IMR-90 (cell line): ENCODE measurements at regions not wholly inside any gene's neighbourhood (a gene's known extent, or its start where the extent isn't known, plus 50 kb on each side); places are given as distances from the start of the nearest gene placed in this dataset.

Experiments
- ATAC-seq: fragments of 200-7000 bp; cut with Tn5 transposase; 2 replicates; pipeline ENCODE4 v1.9.1; 2020; ENCODE audit warnings: low read depth, mild to moderate bottlenecking, moderate library complexity
- BruUV-seq: library from RNA; stranded (reverse); fragments of 400-500 nt; replicated peaks from 2 replicates; lab custom pipeline; 2021; lab: Mats Ljungman, UMichigan
- CTCF ChIA-PET: fragments of 300-600 bp; formaldehyde crosslinking; extraction: SDS; loops from one replicate; lab custom pipeline; 2021; ENCODE audit warnings: antibody characterized with exemption; lab: Yijun Ruan, JAX
- POLR2A ChIA-PET: fragments of 300-600 bp; sonication (Branson Sonifier 250); formaldehyde crosslinking; loops from one replicate; lab custom pipeline; 2022; ENCODE audit warnings: antibody characterized with exemption; ENCODE audit not compliant: unreplicated experiment; lab: Charles Lee
- DNase-seq: peaks from one replicate; pipeline ENCODE4 v3.0.0; 2013
- H2AFZ ChIP-seq: replicated peaks from 2 replicates; pipeline ENCODE3; 2013; ENCODE audit warnings: low read length, mild to moderate bottlenecking; ENCODE audit not compliant: poor library complexity
- H2AK5ac ChIP-seq: 2 replicates; pipeline ENCODE4 v1.6.1; 2013; ENCODE audit warnings: low read depth, low read length, inconsistent platforms
- H2AK9ac ChIP-seq: replicated peaks from 2 replicates; pipeline ENCODE3; 2013; ENCODE audit warnings: mild to moderate bottlenecking, low read depth, low read length, moderate library complexity; ENCODE audit not compliant: poor library complexity
- H2BK120ac ChIP-seq: 2 replicates; pipeline ENCODE4 v1.6.1; 2013; ENCODE audit warnings: low read depth, low read length, inconsistent platforms
- H2BK15ac ChIP-seq: 3 replicates; pipeline ENCODE4 v1.6.1; 2013; ENCODE audit warnings: low read depth, low read length, inconsistent platforms
- H2BK20ac ChIP-seq: 2 replicates; pipeline ENCODE4 v1.6.1; 2013; ENCODE audit warnings: low read depth, mild to moderate bottlenecking, inconsistent platforms, low read length, moderate library complexity
- H2BK5ac ChIP-seq: 2 replicates; pipeline ENCODE4 v1.6.1; 2013; ENCODE audit warnings: mild to moderate bottlenecking, low read depth, low read length, inconsistent platforms; ENCODE audit not compliant: poor library complexity, severe bottlenecking
- H3K14ac ChIP-seq: replicated peaks from 2 replicates; pipeline ENCODE4 v1.6.1; 2013; ENCODE audit warnings: low read depth, low read length, inconsistent platforms
- H3K18ac ChIP-seq: 2 replicates; pipeline ENCODE4 v1.6.1; 2013; ENCODE audit warnings: low read depth, low read length, control low read depth
- H3K23ac ChIP-seq: 2 replicates; pipeline ENCODE4 v1.6.1; 2013; ENCODE audit warnings: low read depth, low read length, inconsistent platforms
- H3K27ac ChIP-seq: 2 replicates; pipeline ENCODE4 v1.5.1; 2013; ENCODE audit warnings: mild to moderate bottlenecking, control low read depth, low read length; ENCODE audit not compliant: insufficient read depth
- H3K27me3 ChIP-seq: 2 replicates; pipeline ENCODE4 v1.6.1; 2013; ENCODE audit warnings: low read length; ENCODE audit not compliant: control insufficient read depth, insufficient read depth
- H3K36me3 ChIP-seq: 2 replicates; pipeline ENCODE4 v1.6.1; 2013; ENCODE audit warnings: low read length, mixed read lengths; ENCODE audit not compliant: control insufficient read depth, insufficient read depth
- H3K4ac ChIP-seq: 2 replicates; pipeline ENCODE4 v1.6.1; 2013; ENCODE audit warnings: low read depth, low read length, inconsistent platforms
- H3K4me1 ChIP-seq: 2 replicates; pipeline ENCODE4 v1.6.1; 2013; ENCODE audit warnings: low read length, mixed read lengths; ENCODE audit not compliant: control insufficient read depth, insufficient read depth
- H3K4me2 ChIP-seq: 2 replicates; pipeline ENCODE4 v1.6.1; 2013; ENCODE audit warnings: low read depth, mild to moderate bottlenecking, control low read depth, low read length, moderate library complexity
- H3K4me3 ChIP-seq: 2 replicates; pipeline ENCODE4 v1.5.1; 2013; ENCODE audit warnings: low read depth, mild to moderate bottlenecking, control low read depth, low read length, moderate library complexity; ENCODE audit not compliant: insufficient read depth
- H3K56ac ChIP-seq: 2 replicates; pipeline ENCODE4 v1.6.1; 2013; ENCODE audit warnings: low read length, inconsistent platforms; ENCODE audit not compliant: insufficient read depth; ENCODE audit errors: extremely low read depth
- H3K79me1 ChIP-seq, 2 experiments: 2 replicates each; pipeline ENCODE4 v1.6.1; 2013; ENCODE audit warnings: low read length in 2 of 2, inconsistent platforms in 1 of 2, low read depth in 1 of 2
- H3K9ac ChIP-seq: 2 replicates; pipeline ENCODE4 v1.6.1; 2013; ENCODE audit warnings: low read depth, low read length, control low read depth
- H3K9me1 ChIP-seq: 2 replicates; pipeline ENCODE4 v1.6.1; 2013; ENCODE audit warnings: low read length, inconsistent platforms; ENCODE audit not compliant: insufficient read depth
- H3K9me3 ChIP-seq: 2 replicates; pipeline ENCODE4 v1.6.1; 2013; ENCODE audit warnings: low read length; ENCODE audit not compliant: control insufficient read depth, insufficient read depth
- H4K20me1 ChIP-seq: 2 replicates; pipeline ENCODE4 v1.6.1; 2013; ENCODE audit warnings: low read length, inconsistent platforms; ENCODE audit not compliant: insufficient read depth
- H4K5ac ChIP-seq: 2 replicates; pipeline ENCODE4 v1.6.1; 2013; ENCODE audit warnings: mild to moderate bottlenecking, low read depth, low read length, control low read depth
- H4K8ac ChIP-seq, 2 experiments: 2 replicates each; pipeline ENCODE4 v1.6.1; 2013; ENCODE audit warnings: low read depth in 2 of 2, low read length in 2 of 2, control low read depth in 1 of 2, inconsistent platforms in 1 of 2
- H4K91ac ChIP-seq: 2 replicates; pipeline ENCODE4 v1.6.1; 2013; ENCODE audit warnings: low read depth, low read length, inconsistent platforms; ENCODE audit not compliant: insufficient read depth
- CEBPB ChIP-seq: IDR thresholded peaks from 2 replicates; pipeline ENCODE4 v1.6.1; 2012; ENCODE audit warnings: low read depth, low read length, improper control_type of control experiment
- CHD1 ChIP-seq: IDR thresholded peaks from 2 replicates; pipeline ENCODE4 v1.6.1; 2012; ENCODE audit warnings: low read depth, low read length, improper control_type of control experiment
- MAFK ChIP-seq: IDR thresholded peaks from 2 replicates; pipeline ENCODE4 v1.6.1; 2012; ENCODE audit warnings: low read depth, low read length, improper control_type of control experiment
- MAZ ChIP-seq: IDR thresholded peaks from 2 replicates; pipeline ENCODE4 v1.6.1; 2012; ENCODE audit warnings: low read depth, mild to moderate bottlenecking, low read length, improper control_type of control experiment, moderate library complexity, borderline replicate concordance
- MXI1 ChIP-seq: IDR thresholded peaks from 2 replicates; pipeline ENCODE4 v1.6.1; 2012; ENCODE audit warnings: low read depth, mild to moderate bottlenecking, low read length, moderate library complexity, borderline replicate concordance
- RAD21 ChIP-seq: IDR thresholded peaks from 2 replicates; pipeline ENCODE4 v1.6.1; 2012; ENCODE audit warnings: low read length, improper control_type of control experiment
- RCOR1 ChIP-seq: IDR thresholded peaks from 2 replicates; pipeline ENCODE4 v1.6.1; 2012; ENCODE audit warnings: mild to moderate bottlenecking, low read length, improper control_type of control experiment; ENCODE audit not compliant: insufficient replicate concordance
- SMC3 ChIP-seq: fragments of 150-350 bp; IDR thresholded peaks from 2 replicates; pipeline ENCODE4 v1.6.1; 2016; ENCODE audit warnings: low read depth, mild to moderate bottlenecking, antibody characterized with exemption, low read length, moderate library complexity
- WGBS, 2 experiments: methylation state at CpG; one replicate each; pipeline versions ENCODE4 v1.1.5 to v1.1.7; 2013; ENCODE audit warnings: missing lambda C conversion rate in 2 of 2; ENCODE audit not compliant: insufficient read length in 1 of 2; ENCODE audit errors: extremely low coverage in 2 of 2; 5-methylcytosine and 5-hydroxymethylcytosine counted together
- dilution Hi-C: fragments of 300-500 bp; cut with HindIII; formaldehyde crosslinking; loops from one replicate; pipeline ENCODE4 v1.14.3; 2018; ENCODE audit warnings: low sequenced_read_pairs; ENCODE audit not compliant: unreplicated experiment
- in situ Hi-C: fragments of 300-500 bp; cut with MboI; formaldehyde crosslinking; loops from 3 replicates; pipeline ENCODE4 v1.14.3; 2019; ENCODE audit warnings: low sequenced_read_pairs, inconsistent platforms, mixed read lengths
- intact Hi-C: fragments of 100-400 bp; cut with micrococcal nuclease; formaldehyde crosslinking; loops from 2 replicates; pipeline ENCODE4 v1.10.0; 2022
- TF ChIP-seq, protein P1 (sequence below): conservative IDR thresholded peaks from 2 replicates; pipeline ENCODE4 v1.5.1; 2012; ENCODE audit warnings: mild to moderate bottlenecking, low read depth, low read length, improper control_type of control experiment
- TF ChIP-seq, protein P2 (sequence below): fragments of 150-350 bp; IDR thresholded peaks from 2 replicates; pipeline ENCODE4 v1.6.1; 2016; ENCODE audit warnings: low read depth, mild to moderate bottlenecking, low read length, moderate library complexity, borderline replicate concordance
- TF ChIP-seq, protein P3 (sequence below): fragments of 150-350 bp; IDR thresholded peaks from 2 replicates; pipeline ENCODE4 v1.6.1; 2017; ENCODE audit warnings: mild to moderate bottlenecking, antibody characterized with exemption, low read length, low read depth

DNA sequence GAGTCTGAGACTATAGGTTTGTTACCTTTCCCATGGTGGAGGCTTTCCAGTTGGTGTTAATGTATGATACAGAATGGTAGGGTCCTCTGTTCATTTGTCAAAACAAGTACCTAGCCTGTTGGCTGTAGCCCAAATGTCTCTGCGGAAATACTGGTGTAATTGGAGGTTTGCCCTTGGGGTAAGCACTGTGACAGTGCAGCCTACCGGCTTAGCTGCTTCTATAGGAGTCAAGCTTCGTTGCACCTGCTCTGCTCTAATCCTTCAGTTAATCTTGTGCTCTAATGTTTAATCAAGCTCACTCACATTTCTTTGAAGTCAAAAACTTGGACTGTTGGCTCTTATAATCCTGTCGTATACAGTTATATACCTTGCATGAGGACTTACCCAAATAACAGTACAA, 203.4 kb downstream of the CCNG2 start:
- Histone ChIP-seq H3K4me1 (no peaks in the 10 kb centered on the region), H3K9ac (no peak overlapping the region), H2BK20ac (no peak overlapping the region), H3K9me3 (no peaks in the 10 kb centered on the region), H3K27me3 (peaks cover 5% of the 10 kb centered on the region), H2BK5ac (no peak overlapping the region), H3K4me3 (no peak overlapping the region), H2BK15ac (no peak overlapping the region), H2AK9ac (no peak overlapping the region), H4K5ac (no peak overlapping the region), H2AFZ (no peak overlapping the region), H3K79me1 (no peaks in the 10 kb centered on the region), H3K4me2 (no peak overlapping the region), H4K20me1 (no peaks in the 10 kb centered on the region), H3K27ac (no peak overlapping the region), H2BK120ac (no peak overlapping the region), H3K56ac (no peak overlapping the region), H3K36me3 (no peaks in the 10 kb centered on the region), H4K91ac (no peak overlapping the region), H3K9me1 (no peaks in the 10 kb centered on the region), H2AK5ac (no peak overlapping the region), H3K18ac (no peak overlapping the region), H3K14ac (no peak overlapping the region), H3K23ac (no peak overlapping the region), H4K8ac (no peak overlapping the region), H3K4ac (no peak overlapping the region)
- CTCF ChIA-PET = no interaction called here
- no TSS peak for BruUV-seq
- TF ChIP-seq MAZ (no peak), MAFK (no peak), CHD1 (no peak), CEBPB (no peak), MXI1 (no peak), RAD21 (no peak), RCOR1 (no peak), SMC3 (no peak)
- TF ChIP-seq, protein P1, sequence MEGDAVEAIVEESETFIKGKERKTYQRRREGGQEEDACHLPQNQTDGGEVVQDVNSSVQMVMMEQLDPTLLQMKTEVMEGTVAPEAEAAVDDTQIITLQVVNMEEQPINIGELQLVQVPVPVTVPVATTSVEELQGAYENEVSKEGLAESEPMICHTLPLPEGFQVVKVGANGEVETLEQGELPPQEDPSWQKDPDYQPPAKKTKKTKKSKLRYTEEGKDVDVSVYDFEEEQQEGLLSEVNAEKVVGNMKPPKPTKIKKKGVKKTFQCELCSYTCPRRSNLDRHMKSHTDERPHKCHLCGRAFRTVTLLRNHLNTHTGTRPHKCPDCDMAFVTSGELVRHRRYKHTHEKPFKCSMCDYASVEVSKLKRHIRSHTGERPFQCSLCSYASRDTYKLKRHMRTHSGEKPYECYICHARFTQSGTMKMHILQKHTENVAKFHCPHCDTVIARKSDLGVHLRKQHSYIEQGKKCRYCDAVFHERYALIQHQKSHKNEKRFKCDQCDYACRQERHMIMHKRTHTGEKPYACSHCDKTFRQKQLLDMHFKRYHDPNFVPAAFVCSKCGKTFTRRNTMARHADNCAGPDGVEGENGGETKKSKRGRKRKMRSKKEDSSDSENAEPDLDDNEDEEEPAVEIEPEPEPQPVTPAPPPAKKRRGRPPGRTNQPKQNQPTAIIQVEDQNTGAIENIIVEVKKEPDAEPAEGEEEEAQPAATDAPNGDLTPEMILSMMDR = no peak
- TF ChIP-seq, protein P2, sequence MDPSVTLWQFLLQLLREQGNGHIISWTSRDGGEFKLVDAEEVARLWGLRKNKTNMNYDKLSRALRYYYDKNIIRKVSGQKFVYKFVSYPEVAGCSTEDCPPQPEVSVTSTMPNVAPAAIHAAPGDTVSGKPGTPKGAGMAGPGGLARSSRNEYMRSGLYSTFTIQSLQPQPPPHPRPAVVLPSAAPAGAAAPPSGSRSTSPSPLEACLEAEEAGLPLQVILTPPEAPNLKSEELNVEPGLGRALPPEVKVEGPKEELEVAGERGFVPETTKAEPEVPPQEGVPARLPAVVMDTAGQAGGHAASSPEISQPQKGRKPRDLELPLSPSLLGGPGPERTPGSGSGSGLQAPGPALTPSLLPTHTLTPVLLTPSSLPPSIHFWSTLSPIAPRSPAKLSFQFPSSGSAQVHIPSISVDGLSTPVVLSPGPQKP = no peak
- TF ChIP-seq, protein P3, sequence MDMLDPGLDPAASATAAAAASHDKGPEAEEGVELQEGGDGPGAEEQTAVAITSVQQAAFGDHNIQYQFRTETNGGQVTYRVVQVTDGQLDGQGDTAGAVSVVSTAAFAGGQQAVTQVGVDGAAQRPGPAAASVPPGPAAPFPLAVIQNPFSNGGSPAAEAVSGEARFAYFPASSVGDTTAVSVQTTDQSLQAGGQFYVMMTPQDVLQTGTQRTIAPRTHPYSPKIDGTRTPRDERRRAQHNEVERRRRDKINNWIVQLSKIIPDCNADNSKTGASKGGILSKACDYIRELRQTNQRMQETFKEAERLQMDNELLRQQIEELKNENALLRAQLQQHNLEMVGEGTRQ = no peak
- dilution Hi-C loops = no loop called here
- POLR2A ChIA-PET = no interaction called here
- in situ Hi-C loops = no loop called here
- DNase-seq (no peak), ATAC-seq (no peak)
- no CpG with 5 or more reads among the region's 4 CpGs for WGBS, 2 experiments
- intact Hi-C loops = no loop called here
